ENCODE measurements at regions not wholly inside any gene's neighbourhood (a gene's known extent, or its start where the extent isn't known, plus 50 kb on each side); places are given as distances from the start of the nearest gene placed in this dataset.
A peak's percentile ranks its signal among the peaks of the same experiment; 100 is the strongest.

GRCh38 chr13:68697551-68697950 is 1410.1 kb upstream of the ATXN8OS start:
- Histone ChIP-seq H2AFZ (ENCODE audit: low read depth, low read length) (peak overlapping the region; percentile 61), H3K27me3 (ENCODE audit: low read depth, low read length) (no peaks in the 10 kb centered on the region), H3K79me2 (ENCODE audit: low read length) (no peaks in the 10 kb centered on the region), H3K4me3 (ENCODE audit: low read length) (no peak overlapping the region), H3K4me1 (ENCODE audit: low read length) (no peaks in the 10 kb centered on the region), H3K4me2 (ENCODE audit: low read length) (no peak overlapping the region), H3K9me3 (ENCODE audit: insufficient read depth, low read length) (no peaks in the 10 kb centered on the region), H3K36me3 (replicated peaks; ENCODE audit: low read depth, low read length) (no peaks in the 10 kb centered on the region), H4K20me1 (ENCODE audit: insufficient read depth, low read length) (no peaks in the 10 kb centered on the region), H3K27ac (ENCODE audit: low read length) (no peak overlapping the region), H3K9ac (ENCODE audit: low read length) (no peak overlapping the region)
- TF ChIP-seq, protein P1, sequence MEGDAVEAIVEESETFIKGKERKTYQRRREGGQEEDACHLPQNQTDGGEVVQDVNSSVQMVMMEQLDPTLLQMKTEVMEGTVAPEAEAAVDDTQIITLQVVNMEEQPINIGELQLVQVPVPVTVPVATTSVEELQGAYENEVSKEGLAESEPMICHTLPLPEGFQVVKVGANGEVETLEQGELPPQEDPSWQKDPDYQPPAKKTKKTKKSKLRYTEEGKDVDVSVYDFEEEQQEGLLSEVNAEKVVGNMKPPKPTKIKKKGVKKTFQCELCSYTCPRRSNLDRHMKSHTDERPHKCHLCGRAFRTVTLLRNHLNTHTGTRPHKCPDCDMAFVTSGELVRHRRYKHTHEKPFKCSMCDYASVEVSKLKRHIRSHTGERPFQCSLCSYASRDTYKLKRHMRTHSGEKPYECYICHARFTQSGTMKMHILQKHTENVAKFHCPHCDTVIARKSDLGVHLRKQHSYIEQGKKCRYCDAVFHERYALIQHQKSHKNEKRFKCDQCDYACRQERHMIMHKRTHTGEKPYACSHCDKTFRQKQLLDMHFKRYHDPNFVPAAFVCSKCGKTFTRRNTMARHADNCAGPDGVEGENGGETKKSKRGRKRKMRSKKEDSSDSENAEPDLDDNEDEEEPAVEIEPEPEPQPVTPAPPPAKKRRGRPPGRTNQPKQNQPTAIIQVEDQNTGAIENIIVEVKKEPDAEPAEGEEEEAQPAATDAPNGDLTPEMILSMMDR (IDR thresholded peaks at IDR 0.05; ENCODE audit: low read depth, low read length), result no peak
- TF ChIP-seq EZH2phosphoT487 (IDR thresholded peaks at IDR 0.05; ENCODE audit: low read depth), result no peak

- H3K27ac ChIP-seq (ENCODE audit: low read length), result no peak overlapping the region
- no peak overlapping the region for H3K9ac ChIP-seq (ENCODE audit: low read length)
Observed at GRCh38 chr13:68696907-68697306, 1410.7 kb upstream of the ATXN8OS start.

GRCh38 chr13:68692049-68692448 is 1415.6 kb upstream of the ATXN8OS start:
- no peak overlapping the region for H3K27ac ChIP-seq (ENCODE audit: low read length)
- H3K9ac ChIP-seq (ENCODE audit: low read length), result no peak overlapping the region
- H3K4me1 ChIP-seq (ENCODE audit: low read length), result no peaks in the 10 kb centered on the region
- TF ChIP-seq EZH2phosphoT487 (IDR thresholded peaks at IDR 0.05; ENCODE audit: low read depth), result no peak
- TF ChIP-seq, protein P1 (IDR thresholded peaks at IDR 0.05; ENCODE audit: low read depth, low read length), result no peak
- H3K4me3 ChIP-seq (ENCODE audit: low read length), result no peak overlapping the region
- no peaks in the 10 kb centered on the region for H3K79me2 ChIP-seq (ENCODE audit: low read length)
- H4K20me1 ChIP-seq (ENCODE audit: insufficient read depth, low read length), result no peaks in the 10 kb centered on the region
- no peak overlapping the region for H3K4me2 ChIP-seq (ENCODE audit: low read length)
- H2AFZ ChIP-seq (ENCODE audit: low read depth, low read length), result no peak overlapping the region
- H3K36me3 ChIP-seq (replicated peaks; ENCODE audit: low read depth, low read length), result no peaks in the 10 kb centered on the region
- no peaks in the 10 kb centered on the region for H3K27me3 ChIP-seq (ENCODE audit: low read depth, low read length)
- H3K9me3 ChIP-seq (ENCODE audit: insufficient read depth, low read length), result no peaks in the 10 kb centered on the region

More at GRCh38 chr13:68696907-68697306, 1410.7 kb upstream of the ATXN8OS start:
- no peaks in the 10 kb centered on the region for H3K4me1 ChIP-seq (ENCODE audit: low read length)
- no peak overlapping the region for H2AFZ ChIP-seq (ENCODE audit: low read depth, low read length)
- no peak overlapping the region for H3K4me3 ChIP-seq (ENCODE audit: low read length)
- no peaks in the 10 kb centered on the region for H4K20me1 ChIP-seq (ENCODE audit: insufficient read depth, low read length)
- H3K79me2 ChIP-seq (ENCODE audit: low read length), result no peaks in the 10 kb centered on the region
- no peak overlapping the region for H3K4me2 ChIP-seq (ENCODE audit: low read length)
- H3K36me3 ChIP-seq (replicated peaks; ENCODE audit: low read depth, low read length), result no peaks in the 10 kb centered on the region
- H3K27me3 ChIP-seq (ENCODE audit: low read depth, low read length), result no peaks in the 10 kb centered on the region
- H3K9me3 ChIP-seq (ENCODE audit: insufficient read depth, low read length), result no peaks in the 10 kb centered on the region
- TF ChIP-seq EZH2phosphoT487 (IDR thresholded peaks at IDR 0.05; ENCODE audit: low read depth), result no peak
- TF ChIP-seq, protein P1 (IDR thresholded peaks at IDR 0.05; ENCODE audit: low read depth, low read length), result no peak

- H3K79me2 ChIP-seq (ENCODE audit: low read length), result no peaks in the 10 kb centered on the region
- no peak overlapping the region for H3K27ac ChIP-seq (ENCODE audit: low read length)
- no peak overlapping the region for H3K9ac ChIP-seq (ENCODE audit: low read length)
- no peaks in the 10 kb centered on the region for H4K20me1 ChIP-seq (ENCODE audit: insufficient read depth, low read length)
- H3K27me3 ChIP-seq (ENCODE audit: low read depth, low read length), result no peaks in the 10 kb centered on the region
- no peaks in the 10 kb centered on the region for H3K9me3 ChIP-seq (ENCODE audit: insufficient read depth, low read length)
- H3K4me1 ChIP-seq (ENCODE audit: low read length), result no peaks in the 10 kb centered on the region
- TF ChIP-seq EZH2phosphoT487 (IDR thresholded peaks at IDR 0.05; ENCODE audit: low read depth), result no peak
- TF ChIP-seq, protein P1 (IDR thresholded peaks at IDR 0.05; ENCODE audit: low read depth, low read length), result no peak
- H3K4me3 ChIP-seq (ENCODE audit: low read length), result no peak overlapping the region
- no peak overlapping the region for H3K4me2 ChIP-seq (ENCODE audit: low read length)
- H3K36me3 ChIP-seq (replicated peaks; ENCODE audit: low read depth, low read length), result no peaks in the 10 kb centered on the region
- H2AFZ ChIP-seq (ENCODE audit: low read depth, low read length), result no peak overlapping the region
Observed at GRCh38 chr13:68690567-68690966, 1417.1 kb upstream of the ATXN8OS start.
